PC-9 (cell line): ENCODE measurements at regions not wholly inside any gene's neighbourhood (a gene's known extent, or its start where the extent isn't known, plus 50 kb on each side); places are given as distances from the start of the nearest gene placed in this dataset.

ENCODE experiments used
- BruUV-seq: library from RNA; stranded (reverse); fragments of 400-500 nt; replicated peaks from 2 replicates; lab custom pipeline; 2021; lab: Mats Ljungman, UMichigan
- CTCF ChIA-PET: fragments of 300-600 bp; sonication (Branson Sonifier 250); formaldehyde crosslinking; loops from one replicate; lab custom pipeline; 2022; ENCODE audit warnings: antibody characterized with exemption; lab: Charles Lee
- POLR2A ChIA-PET: fragments of 300-600 bp; sonication (Branson Sonifier 250); formaldehyde crosslinking; loops from one replicate; lab custom pipeline; 2022; ENCODE audit warnings: antibody characterized with exemption; ENCODE audit not compliant: unreplicated experiment; lab: Charles Lee
- DNase-seq, 2 experiments: peaks; one replicate each; pipeline versions ENCODE4 v3.0.0 to v3.0.0-alpha.2; 2015 to 2022; ENCODE audit warnings: mixed read lengths in 1 of 2
- H2AFZ ChIP-seq: fragments of 200-600 bp; sonication (generic); 2 replicates; pipeline ENCODE4 v1.8.1; 2017; ENCODE audit warnings: antibody characterized with exemption
- H3F3A ChIP-seq: fragments of 200-600 bp; sonication (generic); 2 replicates; pipeline ENCODE4 v1.8.1; 2017; ENCODE audit warnings: antibody characterized with exemption, mild to moderate bottlenecking, low read depth; ENCODE audit not compliant: insufficient read depth
- H3K27ac ChIP-seq: fragments of 200-600 bp; sonication (generic); 2 replicates; pipeline ENCODE4 v1.6.1; 2016; ENCODE audit warnings: mixed run types
- H3K27me3 ChIP-seq: fragments of 200-600 bp; sonication (generic); 2 replicates; pipeline ENCODE4 v1.6.1; 2016; ENCODE audit warnings: low read depth, mixed run types; ENCODE audit not compliant: insufficient read depth
- H3K36me3 ChIP-seq: fragments of 200-600 bp; sonication (generic); 2 replicates; pipeline ENCODE4 v1.6.1; 2016; ENCODE audit warnings: low read depth, mixed run types
- H3K4me1 ChIP-seq: fragments of 200-600 bp; sonication (generic); replicated peaks from 2 replicates; pipeline ENCODE4 v1.6.1; 2016; ENCODE audit warnings: mixed run types; ENCODE audit not compliant: insufficient read depth
- H3K4me2 ChIP-seq: fragments of 200-600 bp; sonication (generic); 2 replicates; pipeline ENCODE4 v1.6.1; 2017; ENCODE audit warnings: mixed run types
- H3K4me3 ChIP-seq: fragments of 200-600 bp; sonication (generic); 2 replicates; pipeline ENCODE4 v1.6.1; 2016; ENCODE audit warnings: mixed run types
- H3K79me2 ChIP-seq: fragments of 200-600 bp; sonication (generic); 2 replicates; pipeline ENCODE4 v1.6.1; 2017; ENCODE audit warnings: low read depth, mixed run types
- H3K9me2 ChIP-seq: fragments of 200-600 bp; sonication (generic); 2 replicates; pipeline ENCODE4 v1.8.1; 2017; ENCODE audit warnings: mild to moderate bottlenecking; ENCODE audit not compliant: insufficient read depth
- H3K9me3 ChIP-seq: fragments of 200-600 bp; sonication (generic); 2 replicates; pipeline ENCODE4 v1.8.1; 2016; ENCODE audit warnings: low read depth; ENCODE audit not compliant: insufficient read depth
- H4K20me1 ChIP-seq: fragments of 200-600 bp; sonication (generic); 2 replicates; pipeline ENCODE4 v1.8.1; 2017; ENCODE audit not compliant: insufficient read depth
- CTCF ChIP-seq: fragments of 200-600 bp; sonication (generic); conservative IDR thresholded peaks from 2 replicates; pipeline ENCODE4 v1.6.1; 2017; ENCODE audit warnings: mixed run types, antibody characterized with exemption, mild to moderate bottlenecking, moderate library complexity
- EZH2 ChIP-seq: fragments of 200-600 bp; sonication (generic); IDR thresholded peaks from 2 replicates; pipeline ENCODE4 v1.8.0; 2017; ENCODE audit warnings: antibody characterized with exemption, low read depth
- intact Hi-C: fragments of 100-400 bp; cut with micrococcal nuclease; formaldehyde crosslinking; loops from one replicate; pipeline ENCODE4 v1.10.0; 2022; ENCODE audit not compliant: unreplicated experiment

DNA sequence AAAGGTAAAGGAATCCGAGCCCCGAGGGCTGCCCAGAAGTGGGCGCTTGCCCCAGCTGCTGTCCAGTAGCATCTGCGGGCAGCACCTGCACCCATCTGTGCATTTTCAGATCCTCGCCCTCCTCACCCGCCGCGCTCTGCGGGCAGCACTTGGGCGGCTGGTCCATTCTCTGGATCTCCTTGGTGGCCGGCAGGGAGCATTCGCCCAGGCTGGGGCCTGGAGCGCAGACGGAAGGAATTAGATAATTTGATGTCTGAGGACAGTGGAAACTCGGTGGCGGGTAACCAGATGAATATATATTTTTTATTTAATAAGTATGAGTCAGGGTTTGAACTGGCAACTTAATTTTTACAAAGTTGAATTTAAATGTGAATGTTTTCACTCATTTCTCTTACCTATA is 88.5 kb downstream of the NPIPB11 start:
- no peak for DNase-seq
- H3K9me2 ChIP-seq, result no peaks in the 10 kb centered on the region
- no peaks in the 10 kb centered on the region for H3K27me3 ChIP-seq
- no peaks in the 10 kb centered on the region for H3K79me2 ChIP-seq
- TF ChIP-seq CTCF (no peak), EZH2 (no peak)
- ChIA-PET POLR2A (no interaction called here), CTCF (no interaction called here)
- intact Hi-C loops, result no loop called here
- no peaks in the 10 kb centered on the region for H3K9me3 ChIP-seq
- H3K4me1 ChIP-seq, result peaks cover 3% of the 10 kb centered on the region; the same call in 1 of the 2 replicates
- H3K36me3 ChIP-seq, result no peaks in the 10 kb centered on the region
- H3K27ac ChIP-seq, result no peak overlapping the region
- H3K4me2 ChIP-seq, result no peak overlapping the region
- no peak overlapping the region for H3K4me3 ChIP-seq
- no peaks in the 10 kb centered on the region for H4K20me1 ChIP-seq
- H3F3A ChIP-seq, result no peaks in the 10 kb centered on the region
- H2AFZ ChIP-seq, result no peak overlapping the region
- BruUV-seq, result no TSS peak

DNA sequence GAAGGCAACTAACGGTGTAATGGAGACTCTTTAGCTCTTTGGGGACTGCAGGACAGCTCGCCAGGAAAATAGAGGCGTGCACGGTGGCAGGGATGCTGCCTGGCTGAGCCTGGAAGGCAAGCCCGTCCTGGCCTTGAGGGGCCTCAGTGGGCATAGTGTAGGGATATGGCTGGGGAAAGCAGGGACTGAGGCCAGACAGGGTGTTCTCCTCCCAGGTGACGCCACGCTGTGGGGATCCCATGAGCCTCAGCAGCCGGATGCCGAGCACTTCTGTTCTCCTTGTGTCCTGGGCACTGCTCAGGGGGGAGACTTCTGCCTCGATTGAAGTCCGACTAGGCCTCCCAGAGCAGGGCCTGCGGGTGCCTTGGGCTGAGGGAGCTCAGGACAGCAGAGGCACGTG is 89.2 kb downstream of the NPIPB11 start:
- no peaks in the 10 kb centered on the region for H4K20me1 ChIP-seq
- no peak for TF ChIP-seq CTCF
- no peaks in the 10 kb centered on the region for H3K9me3 ChIP-seq
- H3K4me3 ChIP-seq, result no peak overlapping the region
- no peaks in the 10 kb centered on the region for H3K9me2 ChIP-seq
- DNase-seq, result no peak
- BruUV-seq, result no TSS peak
- H3K27ac ChIP-seq, result no peak overlapping the region
- H3K4me1 ChIP-seq, result peaks cover 3% of the 10 kb centered on the region; the same call in 1 of the 2 replicates
- H3K27me3 ChIP-seq, result no peaks in the 10 kb centered on the region
- no peaks in the 10 kb centered on the region for H3K36me3 ChIP-seq
- intact Hi-C loops, result no loop called here
- ChIA-PET POLR2A (no interaction called here), CTCF (no interaction called here)
- no peaks in the 10 kb centered on the region for H3K79me2 ChIP-seq
- H3K4me2 ChIP-seq, result no peak overlapping the region
- no peaks in the 10 kb centered on the region for H3F3A ChIP-seq
- H2AFZ ChIP-seq, result no peak overlapping the region

DNA sequence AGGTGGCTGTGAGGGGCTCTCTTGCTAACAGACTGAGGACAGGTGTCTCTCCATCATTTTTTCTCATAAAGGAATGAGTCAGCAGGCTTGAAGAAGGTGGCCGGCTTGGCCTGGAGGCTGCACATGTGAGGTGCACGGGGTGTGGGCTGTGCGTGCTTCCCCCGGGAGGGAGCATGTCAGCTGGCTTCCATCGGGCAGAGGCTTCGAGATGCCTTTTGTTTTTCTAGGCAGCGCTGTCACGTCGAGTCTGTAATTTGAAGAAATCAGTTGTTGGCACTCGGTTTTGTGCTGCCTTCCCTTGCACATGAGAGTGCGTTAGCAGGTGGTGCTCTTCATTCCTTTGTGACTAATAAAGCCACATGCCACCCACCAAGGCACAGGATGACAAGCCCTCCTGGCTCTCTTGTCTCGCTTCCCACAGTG is 89.7 kb downstream of the NPIPB11 start:
- H3K79me2 ChIP-seq, result no peaks in the 10 kb centered on the region
- H2AFZ ChIP-seq, result no peak overlapping the region
- POLR2A ChIA-PET, result no interaction called here
- no peaks in the 10 kb centered on the region for H3K36me3 ChIP-seq
- H3K4me3 ChIP-seq, result no peak overlapping the region
- TF ChIP-seq EZH2, result no peak
- no peak for TF ChIP-seq CTCF
- H3K27ac ChIP-seq, result no peak overlapping the region
- no peaks in the 10 kb centered on the region for H3K27me3 ChIP-seq
- H3K9me3 ChIP-seq, result no peaks in the 10 kb centered on the region
- H3K4me2 ChIP-seq, result no peak overlapping the region
- H4K20me1 ChIP-seq, result no peaks in the 10 kb centered on the region
- peaks cover 3% of the 10 kb centered on the region; the same call in 1 of the 2 replicates for H3K4me1 ChIP-seq
- no peaks in the 10 kb centered on the region for H3F3A ChIP-seq
- intact Hi-C loops, result no loop called here
- CTCF ChIA-PET, result interaction anchor here (0.6 kb wide), 1 partner anchor 331 kb away, joined by 3 read pairs; no protein-coding TSS in a partner anchor
- no peaks in the 10 kb centered on the region for H3K9me2 ChIP-seq
- DNase-seq, result no peak
- BruUV-seq, result no TSS peak
